GM23338 (cell line): ENCODE measurements at regions not wholly inside any gene's neighbourhood (a gene's known extent, or its start where the extent isn't known, plus 50 kb on each side); places are given as distances from the start of the nearest gene placed in this dataset.

Source experiments
- ATAC-seq: fragments of 200-7000 bp; cut with Tn5 transposase; 3 replicates; pipeline ENCODE4 v1.9.1; 2020
- DNase-seq: peaks from one replicate; pipeline ENCODE4 v3.0.0-alpha.2; 2015; ENCODE audit warnings: low spot score
- H2AFZ ChIP-seq: fragments of 200-600 bp; sonication (generic); 2 replicates; pipeline ENCODE4 v1.8.0; 2016; ENCODE audit warnings: antibody characterized with exemption, mild to moderate bottlenecking, moderate library complexity
- H3F3A ChIP-seq: fragments of 200-600 bp; sonication (generic); replicated peaks from 2 replicates; pipeline ENCODE4 v1.8.0; 2017; ENCODE audit warnings: antibody characterized with exemption, mixed run types, low read depth
- H3K27ac ChIP-seq: fragments of 200-600 bp; sonication (generic); 2 replicates; pipeline ENCODE4 v1.6.1; 2016; ENCODE audit warnings: low read depth
- H3K27me3 ChIP-seq: fragments of 200-600 bp; sonication (generic); 2 replicates; pipeline ENCODE4 v1.8.0; 2016; ENCODE audit warnings: mild to moderate bottlenecking, mixed run types, moderate library complexity; ENCODE audit not compliant: insufficient read depth
- H3K36me3 ChIP-seq: fragments of 200-600 bp; sonication (generic); 2 replicates; pipeline ENCODE4 v1.8.0; 2016; ENCODE audit warnings: mild to moderate bottlenecking; ENCODE audit not compliant: insufficient read depth
- H3K4me1 ChIP-seq: fragments of 200-600 bp; sonication (generic); 2 replicates; pipeline ENCODE4 v1.8.0; 2016; ENCODE audit warnings: mild to moderate bottlenecking, moderate library complexity; ENCODE audit not compliant: insufficient read depth
- H3K4me2 ChIP-seq: fragments of 200-600 bp; sonication (generic); 2 replicates; pipeline ENCODE4 v1.7.1; 2017; ENCODE audit warnings: mixed run types
- H3K4me3 ChIP-seq: fragments of 200-600 bp; sonication (generic); 2 replicates; pipeline ENCODE4 v1.6.1; 2016; ENCODE audit warnings: mixed run types
- H3K79me2 ChIP-seq: fragments of 200-600 bp; sonication (generic); replicated peaks from 2 replicates; pipeline ENCODE4 v1.8.0; 2017; ENCODE audit warnings: mild to moderate bottlenecking; ENCODE audit not compliant: insufficient read depth
- H3K9me2 ChIP-seq: fragments of 200-600 bp; sonication (generic); 2 replicates; pipeline ENCODE4 v1.8.0; 2017; ENCODE audit not compliant: insufficient read depth
- H4K20me1 ChIP-seq: fragments of 200-600 bp; sonication (generic); replicated peaks from 2 replicates; pipeline ENCODE4 v1.8.0; 2017; ENCODE audit warnings: mild to moderate bottlenecking; ENCODE audit not compliant: insufficient read depth
- H3K27ac Mint-ChIP-seq: 2 replicates; pipeline ENCODE4 v1.8.0; 2020; ENCODE audit warnings: inconsistent platforms, mild to moderate bottlenecking, moderate library complexity, mixed read lengths
- H3K27me3 Mint-ChIP-seq: 3 replicates; pipeline ENCODE4 v1.8.0; 2022; ENCODE audit warnings: low read depth, mild to moderate bottlenecking, moderate library complexity, mixed read lengths, inconsistent platforms; ENCODE audit not compliant: insufficient read depth, poor library complexity
- H3K36me3 Mint-ChIP-seq: 3 replicates; pipeline ENCODE4 v1.8.0; 2021; ENCODE audit warnings: low read depth, mild to moderate bottlenecking, inconsistent platforms, moderate library complexity, mixed read lengths
- H3K4me1 Mint-ChIP-seq: 3 replicates; pipeline ENCODE4 v1.8.0; 2020; ENCODE audit warnings: mild to moderate bottlenecking, inconsistent platforms, mixed read lengths
- H3K4me3 Mint-ChIP-seq: 3 replicates; pipeline ENCODE4 v1.8.0; 2021; ENCODE audit warnings: moderate library complexity, mild to moderate bottlenecking, inconsistent platforms, mixed read lengths
- H3K9me3 Mint-ChIP-seq: 3 replicates; pipeline ENCODE4 v1.8.0; 2020; ENCODE audit warnings: moderate library complexity, mild to moderate bottlenecking, inconsistent platforms, mixed read lengths
- CREB1 ChIP-seq: fragments of 250-450 bp; sonication (Bioruptor Pico); IDR thresholded peaks from 2 replicates; pipeline ENCODE4 v1.5.0; 2020; ENCODE audit warnings: low read depth, mild to moderate bottlenecking, moderate library complexity
- EZH2phosphoT487 ChIP-seq: fragments of 200-600 bp; sonication (generic); IDR thresholded peaks from one replicate; pipeline ENCODE4 v1.8.1; 2018; ENCODE audit warnings: antibody characterized with exemption; ENCODE audit not compliant: unreplicated experiment
- JUNB ChIP-seq: IDR thresholded peaks from one replicate; pipeline ENCODE4 v1.6.1; 2016; ENCODE audit warnings: antibody characterized with exemption; ENCODE audit not compliant: unreplicated experiment
- NANOG ChIP-seq: IDR thresholded peaks from 2 replicates; pipeline ENCODE4 v1.6.1; 2016; ENCODE audit warnings: antibody characterized with exemption, borderline replicate concordance
- POLR2AphosphoS5 ChIP-seq: IDR thresholded peaks from 2 replicates; pipeline ENCODE4 v1.6.1; 2016; ENCODE audit warnings: antibody characterized with exemption, low read depth
- ZNF114 ChIP-seq: fragments of 250-450 bp; sonication (Bioruptor Pico); IDR thresholded peaks from 2 replicates; pipeline ENCODE4 v1.5.0; 2020; ENCODE audit warnings: mild to moderate bottlenecking, moderate library complexity
- ZNF331 ChIP-seq: fragments of 250-450 bp; sonication (Bioruptor Pico); IDR thresholded peaks from 2 replicates; pipeline ENCODE4 v1.5.0; 2020; ENCODE audit warnings: low read depth, mild to moderate bottlenecking, moderate library complexity
- TF ChIP-seq, protein P1 (sequence below): IDR thresholded peaks from 2 replicates; pipeline ENCODE4 v1.6.1; 2016; ENCODE audit warnings: antibody characterized with exemption
- TF ChIP-seq, protein P2 (sequence below), 2 experiments: fragments of 200-600 bp in 1 of 2; sonication (generic) in 1 of 2; conservative IDR thresholded peaks; 2 replicates each; pipeline versions ENCODE4 v1.5.1 to v1.6.1; 2016 to 2017; ENCODE audit warnings: antibody characterized with exemption in 2 of 2, low read depth in 2 of 2, mild to moderate bottlenecking in 2 of 2, moderate library complexity in 1 of 2
- TF ChIP-seq, protein P3 (sequence below): fragments of 250-450 bp; sonication (Bioruptor Pico); IDR thresholded peaks from 2 replicates; pipeline ENCODE4 v1.5.0; 2020; ENCODE audit warnings: mild to moderate bottlenecking, moderate library complexity

DNA sequence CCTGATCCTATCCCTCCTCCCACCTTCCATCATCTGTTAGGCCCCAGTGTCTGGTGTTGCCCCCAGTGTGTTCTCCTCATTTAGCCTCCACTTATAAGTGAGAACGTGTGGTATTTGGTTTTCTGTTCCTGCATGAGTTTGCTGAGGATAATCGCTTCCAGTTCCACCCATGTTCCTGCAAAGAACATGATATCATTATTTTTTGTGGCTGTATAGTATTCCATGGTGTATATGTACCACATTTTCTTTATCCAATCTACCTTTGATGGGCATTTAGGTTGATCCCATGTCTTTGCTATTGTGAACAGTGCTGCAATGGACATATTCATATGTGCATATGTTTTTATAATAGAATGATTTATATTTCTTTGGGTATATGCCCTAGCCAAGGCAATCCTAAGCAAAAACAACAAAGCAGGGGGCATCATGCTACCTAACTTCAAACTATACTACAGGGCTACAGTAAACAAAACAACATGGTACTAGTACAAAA is 142.9 kb downstream of the TNFSF18 start:
- peaks cover 7% of the 10 kb centered on the region for H3K27me3 Mint-ChIP-seq
- DNase-seq (no peak), ATAC-seq (no peak)
- H3K27ac Mint-ChIP-seq, result no peak overlapping the region
- Histone ChIP-seq H3K9me2 (peaks cover 6% of the 10 kb centered on the region; the same call in 1 of the 2 replicates), H3K4me2 (no peak overlapping the region), H4K20me1 (no peaks in the 10 kb centered on the region), H3K79me2 (no peaks in the 10 kb centered on the region), H3K4me3 (no peak overlapping the region), H3K27ac (no peak overlapping the region), H2AFZ (no peak overlapping the region), H3K27me3 (no peaks in the 10 kb centered on the region), H3K36me3 (peaks cover 3% of the 10 kb centered on the region; the same call in 1 of the 2 replicates), H3F3A (no peaks in the 10 kb centered on the region), H3K4me1 (no peaks in the 10 kb centered on the region)
- H3K36me3 Mint-ChIP-seq, result peaks cover 7% of the 10 kb centered on the region; the same call in 2 of the 3 replicates
- H3K9me3 Mint-ChIP-seq, result peaks cover 26% of the 10 kb centered on the region
- H3K4me1 Mint-ChIP-seq, result no peaks in the 10 kb centered on the region; the same call in 2 of the 3 replicates
- TF ChIP-seq, protein P1, sequence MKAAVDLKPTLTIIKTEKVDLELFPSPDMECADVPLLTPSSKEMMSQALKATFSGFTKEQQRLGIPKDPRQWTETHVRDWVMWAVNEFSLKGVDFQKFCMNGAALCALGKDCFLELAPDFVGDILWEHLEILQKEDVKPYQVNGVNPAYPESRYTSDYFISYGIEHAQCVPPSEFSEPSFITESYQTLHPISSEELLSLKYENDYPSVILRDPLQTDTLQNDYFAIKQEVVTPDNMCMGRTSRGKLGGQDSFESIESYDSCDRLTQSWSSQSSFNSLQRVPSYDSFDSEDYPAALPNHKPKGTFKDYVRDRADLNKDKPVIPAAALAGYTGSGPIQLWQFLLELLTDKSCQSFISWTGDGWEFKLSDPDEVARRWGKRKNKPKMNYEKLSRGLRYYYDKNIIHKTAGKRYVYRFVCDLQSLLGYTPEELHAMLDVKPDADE, result no peak
- no peak for TF ChIP-seq POLR2AphosphoS5
- no peak overlapping the region for H3K4me3 Mint-ChIP-seq

DNA sequence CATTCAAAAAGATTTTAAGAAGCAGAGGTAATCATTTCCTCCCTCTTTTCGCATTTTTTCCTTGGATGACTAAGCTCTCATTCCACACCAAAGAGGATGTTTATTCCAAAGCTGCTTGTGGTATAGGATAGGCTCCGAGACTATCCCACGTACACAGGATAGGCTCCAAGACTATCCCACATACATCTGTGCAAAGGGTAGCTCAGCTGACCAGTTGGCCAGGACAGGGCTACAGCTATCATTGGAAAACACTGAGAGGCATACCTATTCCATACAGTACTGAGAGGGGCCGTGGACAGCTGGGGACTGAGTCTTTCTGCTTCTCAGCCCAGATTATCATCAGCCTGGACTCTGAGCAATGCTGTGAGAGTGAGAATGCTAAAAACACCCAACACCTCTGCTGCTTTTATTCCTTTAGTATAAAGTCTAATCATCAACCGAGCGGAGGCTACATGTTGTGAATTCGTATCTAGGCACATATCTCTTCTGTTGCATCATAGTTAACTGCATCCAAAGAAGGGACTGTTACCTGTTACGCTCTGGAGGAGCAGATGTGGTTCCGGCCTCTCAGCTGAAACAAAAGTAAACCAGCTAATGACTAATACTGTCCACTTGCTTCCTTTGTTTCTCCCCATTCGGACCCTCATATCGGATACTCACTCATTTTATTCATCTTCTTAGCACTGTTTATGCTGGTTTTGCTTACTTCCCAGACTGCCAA is 141.0 kb downstream of the TNFSF18 start:
- Histone ChIP-seq H3K79me2 (no peaks in the 10 kb centered on the region), H3K4me3 (no peak overlapping the region), H2AFZ (peak overlapping the region; percentile 29; the same call in 1 of the 2 replicates), H4K20me1 (no peaks in the 10 kb centered on the region), H3K36me3 (peaks cover 5% of the 10 kb centered on the region; the same call in 1 of the 2 replicates), H3K27me3 (no peaks in the 10 kb centered on the region), H3K4me2 (no peak overlapping the region), H3F3A (no peaks in the 10 kb centered on the region), H3K9me2 (peaks cover 6% of the 10 kb centered on the region; the same call in 1 of the 2 replicates), H3K27ac (no peak overlapping the region), H3K4me1 (no peaks in the 10 kb centered on the region)
- ATAC-seq, result no peak
- Mint-ChIP-seq H3K27ac (no peak overlapping the region), H3K4me3 (no peak overlapping the region), H3K9me3 (peaks cover 42% of the 10 kb centered on the region), H3K27me3 (peaks cover 7% of the 10 kb centered on the region), H3K4me1 (no peaks in the 10 kb centered on the region; the same call in 2 of the 3 replicates), H3K36me3 (peaks cover 16% of the 10 kb centered on the region)
- no peak for DNase-seq
- TF ChIP-seq, protein P2, sequence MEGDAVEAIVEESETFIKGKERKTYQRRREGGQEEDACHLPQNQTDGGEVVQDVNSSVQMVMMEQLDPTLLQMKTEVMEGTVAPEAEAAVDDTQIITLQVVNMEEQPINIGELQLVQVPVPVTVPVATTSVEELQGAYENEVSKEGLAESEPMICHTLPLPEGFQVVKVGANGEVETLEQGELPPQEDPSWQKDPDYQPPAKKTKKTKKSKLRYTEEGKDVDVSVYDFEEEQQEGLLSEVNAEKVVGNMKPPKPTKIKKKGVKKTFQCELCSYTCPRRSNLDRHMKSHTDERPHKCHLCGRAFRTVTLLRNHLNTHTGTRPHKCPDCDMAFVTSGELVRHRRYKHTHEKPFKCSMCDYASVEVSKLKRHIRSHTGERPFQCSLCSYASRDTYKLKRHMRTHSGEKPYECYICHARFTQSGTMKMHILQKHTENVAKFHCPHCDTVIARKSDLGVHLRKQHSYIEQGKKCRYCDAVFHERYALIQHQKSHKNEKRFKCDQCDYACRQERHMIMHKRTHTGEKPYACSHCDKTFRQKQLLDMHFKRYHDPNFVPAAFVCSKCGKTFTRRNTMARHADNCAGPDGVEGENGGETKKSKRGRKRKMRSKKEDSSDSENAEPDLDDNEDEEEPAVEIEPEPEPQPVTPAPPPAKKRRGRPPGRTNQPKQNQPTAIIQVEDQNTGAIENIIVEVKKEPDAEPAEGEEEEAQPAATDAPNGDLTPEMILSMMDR (conservative IDR thresholded peaks at IDR 0.05; ENCODE audit: low read depth in 2 of 2), result no peak
- TF ChIP-seq, protein P1, result no peak
- TF ChIP-seq POLR2AphosphoS5 (no peak), EZH2phosphoT487 (no peak), CREB1 (no peak), JUNB (no peak), ZNF331 (no peak), NANOG (no peak), ZNF114 (CRISPR knock-in tag) (no peak)
- TF ChIP-seq, protein P3, sequence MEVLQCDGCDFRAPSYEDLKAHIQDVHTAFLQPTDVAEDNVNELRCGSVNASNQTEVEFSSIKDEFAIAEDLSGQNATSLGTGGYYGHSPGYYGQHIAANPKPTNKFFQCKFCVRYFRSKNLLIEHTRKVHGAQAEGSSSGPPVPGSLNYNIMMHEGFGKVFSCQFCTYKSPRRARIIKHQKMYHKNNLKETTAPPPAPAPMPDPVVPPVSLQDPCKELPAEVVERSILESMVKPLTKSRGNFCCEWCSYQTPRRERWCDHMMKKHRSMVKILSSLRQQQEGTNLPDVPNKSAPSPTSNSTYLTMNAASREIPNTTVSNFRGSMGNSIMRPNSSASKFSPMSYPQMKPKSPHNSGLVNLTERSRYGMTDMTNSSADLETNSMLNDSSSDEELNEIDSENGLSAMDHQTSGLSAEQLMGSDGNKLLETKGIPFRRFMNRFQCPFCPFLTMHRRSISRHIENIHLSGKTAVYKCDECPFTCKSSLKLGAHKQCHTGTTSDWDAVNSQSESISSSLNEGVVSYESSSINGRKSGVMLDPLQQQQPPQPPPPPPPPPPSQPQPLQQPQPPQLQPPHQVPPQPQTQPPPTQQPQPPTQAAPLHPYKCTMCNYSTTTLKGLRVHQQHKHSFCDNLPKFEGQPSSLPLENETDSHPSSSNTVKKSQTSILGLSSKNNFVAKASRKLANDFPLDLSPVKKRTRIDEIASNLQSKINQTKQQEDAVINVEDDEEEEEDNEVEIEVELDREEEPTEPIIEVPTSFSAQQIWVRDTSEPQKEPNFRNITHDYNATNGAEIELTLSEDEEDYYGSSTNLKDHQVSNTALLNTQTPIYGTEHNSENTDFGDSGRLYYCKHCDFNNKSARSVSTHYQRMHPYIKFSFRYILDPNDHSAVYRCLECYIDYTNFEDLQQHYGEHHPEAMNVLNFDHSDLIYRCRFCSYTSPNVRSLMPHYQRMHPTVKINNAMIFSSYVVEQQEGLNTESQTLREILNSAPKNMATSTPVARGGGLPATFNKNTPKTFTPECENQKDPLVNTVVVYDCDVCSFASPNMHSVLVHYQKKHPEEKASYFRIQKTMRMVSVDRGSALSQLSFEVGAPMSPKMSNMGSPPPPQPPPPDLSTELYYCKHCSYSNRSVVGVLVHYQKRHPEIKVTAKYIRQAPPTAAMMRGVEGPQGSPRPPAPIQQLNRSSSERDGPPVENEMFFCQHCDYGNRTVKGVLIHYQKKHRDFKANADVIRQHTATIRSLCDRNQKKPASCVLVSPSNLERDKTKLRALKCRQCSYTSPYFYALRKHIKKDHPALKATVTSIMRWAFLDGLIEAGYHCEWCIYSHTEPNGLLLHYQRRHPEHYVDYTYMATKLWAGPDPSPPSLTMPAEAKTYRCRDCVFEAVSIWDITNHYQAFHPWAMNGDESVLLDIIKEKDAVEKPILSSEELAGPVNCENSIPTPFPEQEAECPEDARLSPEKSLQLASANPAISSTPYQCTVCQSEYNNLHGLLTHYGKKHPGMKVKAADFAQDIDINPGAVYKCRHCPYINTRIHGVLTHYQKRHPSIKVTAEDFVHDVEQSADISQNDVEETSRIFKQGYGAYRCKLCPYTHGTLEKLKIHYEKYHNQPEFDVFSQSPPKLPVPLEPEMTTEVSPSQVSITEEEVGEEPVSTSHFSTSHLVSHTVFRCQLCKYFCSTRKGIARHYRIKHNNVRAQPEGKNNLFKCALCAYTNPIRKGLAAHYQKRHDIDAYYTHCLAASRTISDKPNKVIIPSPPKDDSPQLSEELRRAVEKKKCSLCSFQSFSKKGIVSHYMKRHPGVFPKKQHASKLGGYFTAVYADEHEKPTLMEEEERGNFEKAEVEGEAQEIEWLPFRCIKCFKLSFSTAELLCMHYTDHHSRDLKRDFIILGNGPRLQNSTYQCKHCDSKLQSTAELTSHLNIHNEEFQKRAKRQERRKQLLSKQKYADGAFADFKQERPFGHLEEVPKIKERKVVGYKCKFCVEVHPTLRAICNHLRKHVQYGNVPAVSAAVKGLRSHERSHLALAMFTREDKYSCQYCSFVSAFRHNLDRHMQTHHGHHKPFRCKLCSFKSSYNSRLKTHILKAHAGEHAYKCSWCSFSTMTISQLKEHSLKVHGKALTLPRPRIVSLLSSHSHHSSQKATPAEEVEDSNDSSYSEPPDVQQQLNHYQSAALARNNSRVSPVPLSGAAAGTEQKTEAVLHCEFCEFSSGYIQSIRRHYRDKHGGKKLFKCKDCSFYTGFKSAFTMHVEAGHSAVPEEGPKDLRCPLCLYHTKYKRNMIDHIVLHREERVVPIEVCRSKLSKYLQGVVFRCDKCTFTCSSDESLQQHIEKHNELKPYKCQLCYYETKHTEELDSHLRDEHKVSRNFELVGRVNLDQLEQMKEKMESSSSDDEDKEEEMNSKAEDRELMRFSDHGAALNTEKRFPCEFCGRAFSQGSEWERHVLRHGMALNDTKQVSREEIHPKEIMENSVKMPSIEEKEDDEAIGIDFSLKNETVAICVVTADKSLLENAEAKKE, result no peak
